NCI-H524 (cell line): ENCODE measurements at regions not wholly inside any gene's neighbourhood (a gene's known extent, or its start where the extent isn't known, plus 50 kb on each side); places are given as distances from the start of the nearest gene placed in this dataset.
"Not testable (repeated sequence)": the region's sequence is repeated elsewhere in the genome, so short reads cannot be mapped to it uniquely, and the experiment has no call there.

Experiments
- DNase-seq, 2 experiments: peaks; one replicate each; lab custom pipeline; 2025; lab: John Stamatoyannopoulos, UW

DNA sequence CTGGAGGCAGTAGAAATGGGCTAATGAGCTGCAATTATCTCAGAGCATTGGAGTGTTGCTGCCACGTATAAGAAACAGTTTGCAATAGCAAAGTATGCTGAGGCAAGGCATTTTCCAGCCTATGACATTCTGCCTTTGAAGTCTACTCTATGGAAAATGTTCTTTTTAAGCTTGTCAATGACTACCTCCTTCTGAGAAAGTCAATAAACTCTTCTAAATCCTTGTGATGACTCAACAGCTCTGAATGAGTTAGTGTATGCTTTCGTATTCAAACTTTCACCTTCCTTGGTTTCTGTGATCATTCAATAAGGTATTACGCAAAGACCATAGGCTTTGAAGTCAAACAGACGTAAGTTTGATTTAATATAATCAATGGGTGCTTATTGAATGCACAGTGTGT lies 111.2 kb downstream of the CAPZA3 start:
- no peak for DNase-seq

DNA sequence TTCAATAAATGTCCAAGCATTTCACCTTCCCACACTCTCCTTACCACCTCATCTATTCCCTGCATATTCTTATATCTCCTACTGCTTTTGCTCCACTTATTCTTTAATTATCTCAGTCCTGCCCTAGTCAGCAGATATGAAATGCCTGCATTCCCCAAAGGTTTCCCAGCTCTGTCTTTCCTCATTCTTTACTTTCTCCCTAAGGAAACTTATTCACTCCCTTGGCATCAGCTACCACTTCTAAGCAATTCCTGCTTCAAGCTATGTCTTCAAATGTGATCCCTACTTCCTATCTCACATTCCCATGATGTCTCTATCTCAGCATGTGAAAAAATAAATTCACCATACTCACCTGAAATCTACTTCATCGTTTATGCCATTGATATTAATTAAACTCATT lies 111.8 kb downstream of the CAPZA3 start:
- no peak for DNase-seq

DNA sequence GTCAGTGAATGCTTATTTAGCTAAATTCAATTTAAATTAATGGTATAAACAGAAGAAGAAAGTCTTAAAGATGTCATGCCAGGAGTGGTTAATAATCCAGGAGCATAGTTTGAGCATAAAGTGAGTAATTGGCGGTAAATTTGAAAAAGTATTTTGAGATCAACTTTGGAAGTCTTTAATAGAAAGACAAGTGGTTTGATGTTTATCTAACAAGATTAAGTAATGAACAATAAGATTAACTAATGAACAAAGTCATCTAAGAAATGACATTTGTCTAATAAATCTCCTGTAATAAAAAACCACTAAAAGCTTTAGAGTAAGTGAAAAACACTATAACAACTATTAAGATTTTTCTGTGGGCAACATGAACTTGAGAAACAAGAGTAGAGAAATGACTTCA lies 112.8 kb downstream of the CAPZA3 start:
- no peak for DNase-seq

DNA sequence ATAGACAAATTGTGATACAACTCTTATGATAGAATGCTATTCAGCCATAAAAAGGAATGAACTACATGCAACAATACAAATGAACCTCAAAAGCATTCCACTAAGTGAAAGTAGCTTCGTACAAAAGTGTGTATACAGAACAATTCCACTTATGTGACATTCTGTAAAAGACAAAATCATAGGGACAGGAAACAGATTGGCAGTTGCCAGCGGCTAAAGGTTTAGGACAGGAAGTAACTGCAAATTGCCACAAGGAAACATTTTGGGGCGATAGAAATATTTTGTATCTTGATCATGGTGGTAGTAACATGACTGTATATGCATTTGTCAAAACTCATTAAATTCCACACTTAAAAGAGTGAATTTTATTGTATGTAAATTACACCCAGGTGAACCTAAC lies 113.4 kb downstream of the CAPZA3 start:
- no peak for DNase-seq

DNA sequence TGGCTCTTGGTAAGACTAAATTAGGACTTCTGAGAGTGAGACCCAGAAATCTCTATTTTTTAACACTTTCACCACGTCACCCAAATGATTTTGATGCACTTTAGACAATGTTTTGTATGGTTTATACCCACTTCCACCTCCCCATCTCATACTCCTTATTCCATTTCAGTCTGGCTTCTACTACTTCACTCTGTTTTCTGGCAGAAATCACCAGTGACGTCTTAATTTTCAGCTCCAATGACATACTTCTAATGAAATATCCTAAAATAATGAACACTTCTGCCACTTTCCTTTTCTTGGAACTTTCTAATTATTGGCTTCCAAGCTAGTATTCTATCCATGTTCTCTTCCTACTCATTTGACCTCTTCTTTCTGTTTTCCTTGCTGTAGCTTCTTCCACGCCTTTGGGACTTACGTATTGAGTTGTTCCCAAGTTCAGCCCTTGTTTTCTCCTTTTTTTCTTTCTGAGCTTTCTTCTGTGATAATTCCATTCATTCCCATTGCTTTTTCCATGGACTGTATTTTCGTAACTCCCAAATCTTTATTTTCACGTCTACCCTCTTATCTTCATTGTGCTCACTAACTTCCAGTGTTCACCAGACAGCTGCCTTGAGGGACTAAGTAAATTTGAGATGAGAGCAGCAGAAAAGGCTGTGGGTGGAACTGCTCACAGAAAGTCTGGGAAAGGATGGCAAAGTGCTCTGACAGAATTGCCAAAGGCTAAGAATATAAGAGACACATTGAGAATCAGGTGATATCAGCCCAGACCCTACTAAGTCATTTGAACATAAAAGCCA lies 115.8 kb downstream of the CAPZA3 start:
- no peak for DNase-seq

DNA sequence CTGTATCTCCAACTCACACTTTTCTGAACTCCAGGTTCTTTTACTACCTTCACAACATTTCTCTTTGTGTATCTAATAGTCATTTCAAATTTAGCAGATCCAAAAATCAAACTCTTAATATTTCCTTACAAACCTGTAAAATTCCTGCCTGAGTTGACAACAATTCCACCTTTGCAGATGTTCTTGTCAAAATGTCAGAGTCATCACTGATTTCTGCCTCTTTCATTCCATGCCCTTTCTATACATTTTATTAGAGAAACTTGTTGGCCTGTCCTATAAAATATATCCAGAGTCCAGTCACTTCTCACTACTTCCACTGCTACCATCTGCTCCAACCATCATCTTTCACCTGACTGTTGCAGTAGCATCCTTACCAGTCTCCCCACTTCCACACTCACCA lies 119.7 kb downstream of the CAPZA3 start:
- DNase-seq = no peak

DNA sequence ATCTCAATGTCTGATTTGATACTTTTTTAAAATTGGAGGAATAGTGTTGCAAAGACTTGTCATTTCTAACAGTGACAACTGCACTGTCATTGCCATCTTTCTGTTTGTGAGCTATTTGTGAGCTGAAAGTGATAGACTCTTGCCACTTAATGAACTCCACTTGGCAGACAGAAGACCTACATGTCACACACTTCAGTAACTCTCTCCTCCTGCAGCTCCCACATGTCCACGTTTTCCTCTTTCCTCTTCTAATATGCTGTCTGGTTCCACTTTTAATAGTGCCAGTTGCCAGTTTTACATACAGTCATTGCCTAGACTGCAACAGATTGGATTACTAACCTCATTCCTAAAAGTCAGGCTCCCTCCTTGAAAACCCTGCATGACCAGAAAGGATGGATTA lies 121.5 kb downstream of the CAPZA3 start:
- peak in 1 of 2 experiments; percentile 28 for DNase-seq

DNA sequence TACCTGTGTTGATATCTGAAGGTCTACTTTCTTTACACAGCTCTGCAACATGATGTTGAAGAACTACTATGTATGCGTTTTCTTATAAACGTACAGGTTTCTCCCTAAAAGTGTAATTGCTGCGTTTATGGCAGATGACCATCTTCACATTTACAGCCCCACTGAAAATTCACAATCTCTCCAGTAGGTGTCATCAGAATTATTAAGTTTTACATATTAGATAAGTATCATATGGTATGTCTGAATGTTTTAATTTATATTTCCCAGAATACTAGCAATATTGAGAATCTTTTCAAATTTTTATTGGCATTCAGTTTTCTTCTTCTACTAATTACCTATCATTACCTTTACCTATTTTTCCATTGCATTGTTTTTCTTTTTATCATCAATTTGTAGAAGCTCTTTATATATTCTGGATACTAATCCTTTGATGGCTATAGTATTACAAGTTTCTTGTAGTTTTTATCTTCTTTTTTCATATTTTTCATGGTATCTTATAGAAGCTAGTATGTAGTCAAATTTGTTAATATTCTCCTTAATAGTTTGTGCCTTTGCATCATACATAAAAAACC lies 123.5 kb downstream of the CAPZA3 start:
- peak in 1 of 2 experiments; percentile 63 for DNase-seq

DNA sequence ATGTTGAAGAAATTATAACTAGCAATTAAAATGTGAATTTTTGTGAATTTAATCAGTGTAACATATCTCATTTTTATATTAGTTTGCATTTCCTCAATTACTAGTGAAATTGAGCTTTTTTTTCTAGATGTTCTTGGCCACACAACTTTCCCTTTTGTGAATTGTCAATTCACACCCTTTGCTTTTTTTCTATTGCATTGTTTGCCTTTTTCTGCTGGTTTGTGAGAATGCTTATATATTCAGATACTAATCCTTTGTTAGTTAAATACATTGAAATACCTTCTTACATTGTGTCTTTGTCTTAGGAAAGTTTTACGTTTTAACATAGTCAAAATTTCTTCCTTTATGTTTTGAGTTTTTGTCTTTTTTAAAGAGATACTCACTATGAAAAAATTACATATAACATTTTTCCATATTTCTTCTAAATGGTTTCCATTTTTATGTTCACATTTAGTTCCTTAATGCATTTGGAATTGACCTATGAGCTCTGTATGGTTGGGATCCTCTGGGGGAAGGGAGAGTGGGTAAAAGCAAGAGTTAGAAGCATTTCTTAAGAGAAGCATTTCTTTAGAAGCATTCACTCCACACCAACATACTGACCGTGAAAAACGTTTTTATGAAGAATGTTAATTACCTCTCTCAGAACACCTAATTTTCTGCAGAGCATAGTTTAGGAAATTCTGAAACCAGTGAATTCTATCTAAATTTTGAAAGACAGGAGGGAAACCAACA lies 126.0 kb downstream of the CAPZA3 start:
- no peak for DNase-seq

DNA sequence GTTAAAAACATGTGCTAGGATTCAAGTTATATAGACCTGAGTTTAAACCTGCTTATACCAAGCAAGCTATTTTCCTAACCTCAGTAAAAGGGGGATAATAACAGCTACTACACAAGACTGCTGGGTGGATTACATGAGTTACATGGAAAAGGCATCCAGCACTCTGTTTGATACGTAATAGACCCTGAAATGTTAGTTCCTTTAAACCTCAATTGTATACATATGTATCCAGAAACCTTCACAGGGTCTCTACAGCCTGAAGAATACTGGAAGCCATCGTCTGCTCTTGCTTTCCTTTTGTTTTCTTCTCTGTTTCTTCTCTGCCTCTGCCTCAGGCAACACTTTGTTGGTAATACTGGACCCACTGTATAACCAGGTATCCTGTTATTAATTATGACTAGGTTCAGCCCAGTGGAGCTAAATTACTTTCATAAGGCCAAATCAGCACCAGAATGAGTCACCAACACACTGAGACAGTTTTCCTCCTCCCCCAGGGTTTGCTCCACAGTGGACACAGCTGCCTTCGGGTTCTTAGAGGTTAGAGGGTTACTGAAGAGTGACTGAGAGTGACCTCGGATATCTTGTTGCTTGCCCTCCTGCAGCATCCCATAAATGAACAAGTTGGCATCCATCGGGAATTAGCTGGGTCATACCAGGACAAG lies 127.1 kb downstream of the CAPZA3 start:
- no peak for DNase-seq

DNA sequence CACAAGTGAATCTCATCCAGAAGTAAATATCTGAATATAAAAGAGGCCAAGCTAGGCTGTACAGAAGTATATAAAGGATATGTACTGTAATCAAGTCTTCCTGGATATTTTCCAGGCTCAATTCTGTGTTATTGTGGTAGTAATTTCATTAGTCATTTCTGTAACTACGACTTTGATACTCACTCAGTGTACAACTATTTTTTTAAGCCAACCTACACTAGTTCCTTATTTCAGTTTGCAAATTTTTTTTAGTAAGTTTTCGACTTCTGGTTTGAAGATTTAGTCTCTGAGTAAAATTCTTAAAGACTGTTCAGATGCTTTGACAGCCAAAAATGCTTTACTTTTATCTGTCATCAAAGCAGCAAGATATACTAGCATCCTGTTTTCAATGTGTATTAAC lies 130.8 kb downstream of the CAPZA3 start:
- no peak for DNase-seq

DNA sequence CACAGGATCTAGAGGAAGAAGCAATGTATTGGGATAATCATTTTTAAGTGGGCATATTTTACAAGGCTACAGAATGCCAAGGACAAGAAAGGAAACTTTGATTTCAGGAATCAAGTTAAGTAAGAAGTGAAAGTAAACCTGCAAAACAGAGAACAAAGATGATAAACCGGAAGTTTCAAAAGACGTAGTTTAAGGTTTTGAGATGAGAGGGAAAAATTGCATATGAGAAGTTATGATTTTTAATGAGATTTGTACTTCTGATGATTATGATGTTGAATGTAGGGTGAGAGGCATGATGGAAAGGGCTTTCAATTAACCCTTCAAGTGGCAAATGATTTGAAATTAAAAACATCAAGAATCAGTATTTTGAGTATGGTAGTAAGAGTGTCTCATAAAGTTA lies 134.9 kb downstream of the CAPZA3 start:
- DNase-seq = no peak

DNA sequence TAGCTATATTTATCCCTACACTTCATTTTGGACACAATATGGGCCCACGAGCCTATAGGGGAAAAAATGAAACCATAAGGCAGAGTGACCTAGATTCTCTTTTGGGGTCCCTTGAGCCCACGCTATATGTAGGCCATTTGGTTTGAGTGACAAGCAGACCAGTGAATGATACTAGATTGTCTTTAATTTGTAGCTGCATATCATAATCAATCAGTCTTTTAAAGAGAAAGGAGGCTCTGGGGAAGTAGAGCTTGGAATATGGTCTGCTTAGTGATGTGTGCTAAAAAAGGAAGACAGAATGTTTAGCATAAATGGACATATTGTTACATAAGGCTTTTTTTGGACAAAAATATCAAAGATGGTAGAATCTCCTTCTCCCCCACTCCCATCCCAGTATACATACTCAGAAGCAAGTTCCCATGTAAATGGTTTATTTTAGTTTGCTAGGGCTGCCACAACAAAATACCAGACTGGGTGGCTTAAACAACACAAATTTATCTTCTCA lies 140.8 kb downstream of the CAPZA3 start:
- no peak for DNase-seq

DNA sequence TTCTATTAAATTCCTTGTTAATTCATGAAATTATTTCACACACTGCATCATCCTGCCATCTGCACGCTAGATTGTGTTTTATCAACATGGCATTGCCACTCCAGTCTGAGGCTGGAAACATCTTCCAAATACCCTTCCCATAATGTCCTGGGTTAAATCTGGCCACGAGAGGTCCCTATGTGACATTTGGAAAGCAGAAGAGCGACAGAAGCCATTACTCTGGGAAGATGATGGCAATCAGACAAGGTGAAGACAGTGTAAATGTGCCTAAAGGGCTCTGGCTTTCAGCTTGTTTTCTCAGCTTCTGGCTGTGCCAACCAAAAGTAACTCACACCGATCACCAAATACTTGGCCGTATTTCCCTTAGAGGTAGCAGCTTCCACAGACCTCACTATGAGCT lies 144.8 kb downstream of the CAPZA3 start:
- peak; percentile 12 to 39 for DNase-seq

DNA sequence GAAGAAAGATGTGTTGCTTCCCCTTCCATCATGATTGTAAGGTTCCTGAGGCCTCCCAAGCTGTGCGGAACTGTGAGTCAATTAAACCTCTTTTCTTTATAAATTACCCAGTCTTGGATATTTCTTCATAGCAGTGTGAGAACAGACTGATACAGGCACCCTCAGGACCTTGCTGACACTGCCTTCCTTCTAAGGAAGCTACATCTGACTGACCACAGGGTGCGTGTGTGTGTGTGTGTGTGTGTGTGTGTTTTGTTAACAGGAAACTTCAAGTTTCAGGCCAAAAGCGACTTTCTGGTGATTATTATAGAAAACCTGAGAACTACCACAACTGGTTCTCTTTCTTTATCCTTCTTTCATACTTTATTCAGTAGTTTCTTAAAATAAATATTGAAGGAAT lies 149.0 kb downstream of the CAPZA3 start:
- no peak for DNase-seq

DNA sequence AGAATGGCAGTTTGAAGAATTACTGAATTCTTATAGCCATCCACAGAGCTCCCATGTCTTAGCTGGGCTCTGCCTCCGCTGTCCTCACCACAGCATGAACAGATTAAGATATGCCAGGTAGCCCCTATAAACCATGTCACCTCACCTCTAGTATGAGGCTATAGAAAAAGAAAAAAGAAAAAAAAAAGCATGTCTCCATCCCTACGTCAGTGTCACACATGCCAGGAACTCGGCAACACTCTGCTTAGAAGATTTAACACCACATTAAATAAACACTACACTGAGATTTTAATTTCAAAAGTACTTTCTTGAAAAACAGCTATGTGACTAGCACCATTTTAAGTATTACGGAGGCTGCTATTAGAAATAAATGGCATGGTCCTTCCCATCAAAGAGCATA lies 149.4 kb downstream of the CAPZA3 start:
- DNase-seq = no peak

DNA sequence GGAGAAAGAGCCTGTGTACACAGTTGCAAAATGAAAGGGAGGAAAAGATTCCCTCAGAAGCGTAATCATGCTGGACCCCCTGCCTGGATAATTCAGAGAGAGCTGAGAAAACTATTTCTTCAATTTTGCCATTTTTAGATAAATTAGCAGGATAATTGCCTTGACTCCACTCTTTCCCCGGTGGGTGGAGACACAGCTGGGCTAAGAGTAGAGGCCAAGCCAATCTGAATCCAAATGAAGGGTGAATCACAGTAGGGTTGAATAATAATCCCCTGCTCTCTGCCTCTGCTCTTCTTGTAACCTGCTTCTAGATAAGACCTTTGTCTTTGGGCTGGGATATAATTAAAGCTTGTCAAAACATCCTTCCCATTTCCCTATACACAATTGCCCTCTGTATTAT lies 150.1 kb downstream of the CAPZA3 start:
- no peak for DNase-seq

DNA sequence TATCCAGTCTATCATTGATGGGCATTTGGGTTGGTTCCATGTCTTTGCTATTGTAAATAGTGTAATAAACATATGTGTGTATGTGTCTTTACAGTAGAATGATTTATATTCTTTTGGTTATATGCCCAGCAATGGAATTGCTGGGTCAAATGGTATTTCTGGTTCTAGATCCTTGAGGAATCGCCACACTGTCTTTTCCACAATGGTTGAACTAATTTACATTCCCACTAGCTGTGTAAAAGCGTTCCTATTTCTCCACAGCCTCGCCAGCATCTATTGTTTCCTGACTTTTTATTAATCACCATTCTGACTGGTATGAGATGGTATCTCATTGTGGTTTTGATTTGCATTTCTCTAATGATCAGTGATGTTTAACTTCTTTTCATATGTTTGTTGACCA lies 152.7 kb downstream of the CAPZA3 start:
- not testable (repeated sequence) for DNase-seq

DNA sequence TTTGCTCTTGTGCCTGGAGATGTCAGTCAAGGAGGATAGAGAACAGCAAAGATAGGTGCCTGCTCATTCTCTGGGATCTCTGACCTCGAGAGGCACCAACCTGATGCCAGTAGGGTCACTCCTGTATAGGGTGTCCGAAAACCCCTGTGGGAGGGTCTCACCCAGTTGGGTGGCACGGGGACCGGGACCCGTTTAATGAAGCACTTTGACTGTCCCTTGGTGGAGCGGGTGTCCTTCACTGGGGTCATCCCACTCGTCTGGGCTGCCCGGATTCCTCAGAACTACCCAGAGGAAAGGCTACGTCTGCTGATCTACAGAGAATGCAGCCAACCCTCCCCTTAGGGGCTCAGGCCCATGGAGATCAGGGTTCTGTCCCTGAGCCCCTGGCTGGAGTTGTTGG lies 157.6 kb downstream of the CAPZA3 start:
- no peak for DNase-seq

DNA sequence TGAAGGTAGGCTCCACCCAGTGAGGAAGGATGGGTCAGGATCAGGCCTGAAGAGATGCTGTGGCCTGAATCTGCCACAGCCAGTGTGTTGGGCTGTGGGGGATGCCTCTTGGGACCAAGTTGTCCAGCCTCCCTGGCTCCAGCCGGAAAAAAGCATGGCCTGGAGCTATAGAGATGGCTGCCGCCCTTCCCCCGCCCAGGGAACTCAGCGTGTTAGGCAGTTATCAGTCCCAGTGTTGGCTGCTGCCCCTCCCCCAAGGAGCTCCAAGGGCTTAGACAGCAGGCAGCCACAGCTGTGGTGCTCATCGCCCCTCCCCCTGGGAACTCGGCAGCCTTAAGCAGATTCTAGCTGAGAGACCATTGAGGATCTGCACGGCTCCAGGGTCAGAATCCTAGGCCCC lies 158.0 kb downstream of the CAPZA3 start:
- DNase-seq = peak; percentile 75 to 94

DNA sequence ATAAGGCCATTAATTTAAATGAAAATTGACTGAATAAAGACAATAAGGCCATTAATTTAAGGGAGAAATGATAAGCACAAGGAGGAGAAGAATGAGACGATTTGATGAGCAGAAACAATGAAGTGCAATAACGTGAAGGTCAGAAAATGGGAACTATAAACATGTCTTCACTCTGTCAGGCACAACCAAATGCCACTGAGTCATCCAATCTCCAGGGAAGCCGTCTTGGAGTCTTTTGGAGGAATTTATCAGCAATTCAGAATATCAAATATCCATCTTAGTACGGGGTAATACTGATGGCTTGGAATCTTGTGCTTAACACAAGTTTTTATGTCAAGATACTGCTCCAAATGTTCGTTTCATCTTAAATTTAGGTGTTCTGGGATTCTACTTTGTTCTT lies 159.9 kb downstream of the CAPZA3 start:
- no peak for DNase-seq

DNA sequence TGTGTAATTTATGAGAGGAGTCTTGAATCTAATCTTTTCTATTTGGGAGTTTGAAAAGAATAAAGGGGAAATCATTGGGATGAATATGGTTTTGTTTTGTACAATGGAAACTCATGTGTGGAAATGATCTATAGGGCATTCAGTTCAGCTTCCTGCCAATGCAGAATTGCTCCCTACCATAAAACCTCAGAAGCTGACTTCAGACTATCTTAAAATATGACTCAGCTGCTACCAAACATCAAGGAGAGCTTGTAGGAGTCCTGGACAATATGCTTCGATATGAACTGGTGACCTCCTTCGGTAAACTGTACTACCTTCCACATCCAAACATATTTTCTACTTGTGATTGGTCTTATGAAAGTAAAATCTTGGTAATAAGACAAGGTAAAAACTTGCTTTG lies 160.6 kb downstream of the CAPZA3 start:
- no peak for DNase-seq

DNA sequence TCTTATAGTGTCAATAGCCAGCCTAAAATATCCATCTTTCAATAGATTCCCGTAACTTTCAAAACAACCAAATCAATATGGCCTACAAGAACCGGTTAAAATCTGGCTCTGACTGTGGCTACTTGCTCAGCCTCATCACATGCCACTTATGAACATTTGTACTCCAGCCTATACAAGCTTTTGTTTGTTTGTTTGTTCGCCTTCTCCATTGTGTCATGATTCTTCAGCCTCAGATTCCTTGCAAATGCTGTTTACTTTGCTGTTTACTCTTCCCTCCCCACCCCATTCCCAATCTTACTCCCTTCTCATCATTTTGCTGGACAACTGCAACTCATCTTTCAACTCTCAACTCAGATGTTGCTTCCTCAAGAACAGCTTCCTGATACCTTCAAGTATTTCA lies 161.2 kb downstream of the CAPZA3 start:
- no peak for DNase-seq
